HepG2 (cell line): ENCODE measurements at regions not wholly inside any gene's neighbourhood (a gene's known extent, or its start where the extent isn't known, plus 50 kb on each side); places are given as distances from the start of the nearest gene placed in this dataset.

Experiments
- ATAC-seq: fragments of 200-7000 bp; cut with Tn5 transposase; 3 replicates; pipeline ENCODE4 v1.9.1; 2020; ENCODE audit warnings: mild to moderate bottlenecking, moderate library complexity
- BruUV-seq: library from RNA; stranded (reverse); fragments of 400-500 nt; replicated peaks from 2 replicates; lab custom pipeline; 2021; lab: Mats Ljungman, UMichigan
- CTCF ChIA-PET: fragments of 300-600 bp; formaldehyde crosslinking; extraction: SDS; loops from one replicate; lab custom pipeline; 2021; ENCODE audit warnings: low total read pairs, inconsistent platforms, low intra/inter-chr PET ratio; lab: Yijun Ruan, JAX
- POLR2A ChIA-PET: fragments of 350-600 bp; sonication (Branson Sonifier 250); formaldehyde crosslinking; loops from one replicate; lab custom pipeline; 2020; ENCODE audit warnings: antibody characterized with exemption, inconsistent platforms; lab: Yijun Ruan, JAX
- DNase-seq: peaks from one replicate; pipeline ENCODE4 v3.0.0-alpha.2; 2015; ENCODE audit warnings: low spot score
- FAIRE-seq: peaks from 3 replicates; lab custom pipeline; 2011; peaks lifted over from hg19 to GRCh38; lab: Jason Lieb, UNC
- H2AFZ ChIP-seq: one replicate; pipeline ENCODE4 v1.6.1; 2011; ENCODE audit warnings: low read length, inconsistent platforms
- H3K27ac ChIP-seq: fragments of 300-600 bp; 3 replicates; pipeline ENCODE4 v1.8.0; 2011; ENCODE audit warnings: mixed run types, mild to moderate bottlenecking, mixed read lengths, low read length, inconsistent platforms; ENCODE audit not compliant: insufficient read depth; ENCODE audit errors: extremely low read length
- H3K27me3 ChIP-seq, 2 experiments: fragments of 200-600 bp in 1 of 2; 2 replicates in 1 of 2; 3 replicates in 1 of 2; pipeline versions ENCODE4 v1.6.0 to v1.8.0; 2011; ENCODE audit warnings: low read length in 2 of 2, mild to moderate bottlenecking in 2 of 2, moderate library complexity in 2 of 2, inconsistent platforms in 1 of 2; ENCODE audit not compliant: insufficient read depth in 2 of 2, control insufficient read depth in 1 of 2
- H3K36me3 ChIP-seq, 2 experiments: fragments of 200-600 bp in 1 of 2; replicated peaks in 1 of 2; 2 replicates in 1 of 2; 3 replicates in 1 of 2; pipeline versions ENCODE4 v1.5.1 to v1.8.0; 2011; ENCODE audit warnings: low read length in 2 of 2, inconsistent platforms in 1 of 2; ENCODE audit not compliant: insufficient read depth in 2 of 2, control insufficient read depth in 1 of 2
- H3K4me1 ChIP-seq: 2 replicates; pipeline ENCODE4 v1.5.1; 2012; ENCODE audit warnings: low read length, inconsistent platforms; ENCODE audit not compliant: insufficient read depth
- H3K4me2 ChIP-seq: 2 replicates; pipeline ENCODE4 v1.6.0; 2011; ENCODE audit warnings: low read depth, low read length, inconsistent platforms
- H3K4me3 ChIP-seq, 3 experiments: fragments of 200-600 bp in 1 of 3; sonication (generic), shearing (Covaris generic) in 1 of 3; replicated peaks in 1 of 3; 2 replicates each; pipeline ENCODE4 v1.5.1; 2011 to 2016; ENCODE audit warnings: low read length in 3 of 3, inconsistent platforms in 2 of 3, low read depth in 2 of 3, mild to moderate bottlenecking in 2 of 3, control low read depth in 1 of 3, mixed read lengths in 1 of 3; ENCODE audit not compliant: insufficient read depth in 1 of 3
- H3K79me2 ChIP-seq: one replicate; pipeline ENCODE4 v1.6.1; 2011; ENCODE audit warnings: low read length, inconsistent platforms; ENCODE audit not compliant: insufficient read depth
- H3K9ac ChIP-seq: 2 replicates; pipeline ENCODE4 v1.6.0; 2011; ENCODE audit warnings: mild to moderate bottlenecking, low read depth, low read length, inconsistent platforms; ENCODE audit not compliant: insufficient read depth
- H3K9me3 ChIP-seq: 2 replicates; pipeline ENCODE4 v1.5.1; 2012; ENCODE audit warnings: mild to moderate bottlenecking, low read length
- H4K20me1 ChIP-seq: 2 replicates; pipeline ENCODE4 v1.6.0; 2011; ENCODE audit warnings: inconsistent platforms, mild to moderate bottlenecking, low read length, moderate library complexity; ENCODE audit not compliant: insufficient read depth
- BCL6 ChIP-seq: IDR thresholded peaks from 2 replicates; pipeline ENCODE4 v1.6.1; 2016; ENCODE audit warnings: missing genetic modification reagents, missing compliant biosample characterization
- CEBPG ChIP-seq: IDR thresholded peaks from 2 replicates; pipeline ENCODE4 v1.6.1; 2016
- ELF3 ChIP-seq: IDR thresholded peaks from 2 replicates; pipeline ENCODE4 v1.6.1; 2016; ENCODE audit warnings: missing genetic modification reagents, missing compliant biosample characterization
- FOXA3 ChIP-seq: IDR thresholded peaks from 2 replicates; pipeline ENCODE4 v1.6.1; 2016; ENCODE audit warnings: missing genetic modification reagents, missing compliant biosample characterization
- FOXP1 ChIP-seq, 2 experiments: fragments of 450-650 bp in 1 of 2; IDR thresholded peaks; 2 replicates each; pipeline ENCODE4 v1.6.1; 2017 to 2018; ENCODE audit warnings: antibody characterized with exemption in 1 of 2
- GATAD2A ChIP-seq: IDR thresholded peaks from 2 replicates; pipeline ENCODE4 v1.6.1; 2016
- MEF2D ChIP-seq: sonication (generic); formaldehyde crosslinking; IDR thresholded peaks from 2 replicates; pipeline ENCODE4 v1.5.1; 2020; ENCODE audit warnings: mild to moderate bottlenecking, missing genetic modification reagents
- MYC ChIP-seq: sonication (generic); formaldehyde crosslinking; IDR thresholded peaks from 2 replicates; pipeline ENCODE4 v1.9.0; 2021; ENCODE audit warnings: missing genetic modification reagents, borderline replicate concordance
- RARA ChIP-seq: IDR thresholded peaks from 2 replicates; pipeline ENCODE4 v1.6.1; 2016; ENCODE audit warnings: missing genetic modification reagents, missing compliant biosample characterization
- ZNF335 ChIP-seq: sonication (generic); formaldehyde crosslinking; IDR thresholded peaks from 2 replicates; pipeline ENCODE4 v1.4.0; 2020; ENCODE audit warnings: missing genetic modification reagents
- ZNF598 ChIP-seq: sonication (generic); formaldehyde crosslinking; IDR thresholded peaks from 2 replicates; pipeline ENCODE4 v1.5.1; 2020; ENCODE audit warnings: mild to moderate bottlenecking, missing genetic modification reagents, borderline replicate concordance
- WGBS: methylation state at CpG from one replicate; pipeline ENCODE4 v1.1.6; 2017; ENCODE audit warnings: low lambda C conversion rate; 5-methylcytosine and 5-hydroxymethylcytosine counted together
- in situ Hi-C: cut with HindIII; loops from 2 replicates; pipeline ENCODE4 v1.10.0; 2017; ENCODE audit warnings: low pct_unique_long_range_greater_than_20kb; ENCODE audit not compliant: extremely low pct_ligation_motif_present
- intact Hi-C: fragments of 100-400 bp; cut with micrococcal nuclease; formaldehyde crosslinking; loops from one replicate; pipeline ENCODE4 v1.10.0; 2022; ENCODE audit not compliant: unreplicated experiment
- TF ChIP-seq, protein P1 (sequence below): IDR thresholded peaks from 2 replicates; pipeline ENCODE4 v1.6.1; 2016; ENCODE audit warnings: control low read depth

DNA sequence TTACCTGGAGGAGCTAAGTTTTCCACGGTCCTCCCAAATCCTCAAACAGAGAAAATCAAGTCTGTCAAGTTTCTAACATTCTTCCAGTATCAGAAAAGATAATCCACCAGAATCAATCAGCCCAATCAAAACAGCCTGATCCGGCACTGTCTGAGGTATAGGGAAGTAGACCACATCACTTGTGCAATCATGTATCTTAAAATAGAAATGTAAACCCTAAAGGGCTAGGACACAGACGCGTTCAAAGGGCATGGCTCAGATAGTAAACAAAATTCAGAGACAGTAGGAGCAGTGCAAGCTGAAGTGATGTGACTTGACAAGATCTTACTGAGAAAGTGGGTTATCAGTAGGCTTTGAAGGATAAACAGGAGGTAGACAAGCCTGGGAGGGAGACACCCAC, 252.4 kb upstream of the DAPK1 start:
- Histone ChIP-seq H3K27me3 (no peaks in the 10 kb centered on the region), H3K79me2 (no peaks in the 10 kb centered on the region), H3K9me3 (no peaks in the 10 kb centered on the region), H3K4me2 (no peak overlapping the region), H3K4me3 (no peak overlapping the region), H3K36me3 (no peaks in the 10 kb centered on the region), H3K27ac (no peak overlapping the region), H2AFZ (no peak overlapping the region), H4K20me1 (no peaks in the 10 kb centered on the region), H3K9ac (no peak overlapping the region), H3K4me1 (peaks cover 7% of the 10 kb centered on the region; the same call in 1 of the 2 replicates)
- in situ Hi-C loops (no loop called here), intact Hi-C loops (no loop called here)
- ChIA-PET POLR2A (no interaction called here), CTCF (no interaction called here)
- BruUV-seq: no TSS peak
- ATAC-seq (no peak; the same call in 2 of the 3 replicates), DNase-seq (no peak), FAIRE-seq (no peak)
- WGBS: 2% methylated on average over 4 of the region's 4 CpGs
- peak; percentile 27; the same call in 1 of the 2 replicates for TF ChIP-seq ELF3 (CRISPR knock-in tag)
- no peak for TF ChIP-seq FOXP1 (IDR thresholded peaks at IDR 0.05)
- peak; percentile 27; the same call in 1 of the 2 replicates for TF ChIP-seq FOXP1 (CRISPR knock-in tag; IDR thresholded peaks at IDR 0.05)
- TF ChIP-seq, protein P1, sequence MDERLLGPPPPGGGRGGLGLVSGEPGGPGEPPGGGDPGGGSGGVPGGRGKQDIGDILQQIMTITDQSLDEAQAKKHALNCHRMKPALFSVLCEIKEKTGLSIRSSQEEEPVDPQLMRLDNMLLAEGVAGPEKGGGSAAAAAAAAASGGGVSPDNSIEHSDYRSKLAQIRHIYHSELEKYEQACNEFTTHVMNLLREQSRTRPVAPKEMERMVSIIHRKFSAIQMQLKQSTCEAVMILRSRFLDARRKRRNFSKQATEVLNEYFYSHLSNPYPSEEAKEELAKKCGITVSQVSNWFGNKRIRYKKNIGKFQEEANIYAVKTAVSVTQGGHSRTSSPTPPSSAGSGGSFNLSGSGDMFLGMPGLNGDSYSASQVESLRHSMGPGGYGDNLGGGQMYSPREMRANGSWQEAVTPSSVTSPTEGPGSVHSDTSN: no peak
- peak; percentile 99 for TF ChIP-seq MEF2D (CRISPR knock-in tag)
- no peak for TF ChIP-seq ZNF598 (CRISPR knock-in tag)
- 0 out of 2 replicates have a peak, but pooled peaks have one; percentile 35 for TF ChIP-seq RARA
- TF ChIP-seq CEBPG (CRISPR knock-in tag): 0 out of 2 replicates have a peak, but pooled peaks have one; percentile 8
- 0 out of 2 replicates have a peak, but pooled peaks have one; percentile 22 for TF ChIP-seq GATAD2A (CRISPR knock-in tag)
- no peak for TF ChIP-seq ZNF335
- TF ChIP-seq MYC (CRISPR knock-in tag): no peak
- TF ChIP-seq BCL6 (CRISPR knock-in tag): peak; percentile 12; the same call in 1 of the 2 replicates
- TF ChIP-seq FOXA3 (CRISPR knock-in tag): peak; percentile 25; the same call in 1 of the 2 replicates
